ENCODE measurements at regions not wholly inside any gene's neighbourhood (a gene's known extent, or its start where the extent isn't known, plus 50 kb on each side); places are given as distances from the start of the nearest gene placed in this dataset.

DNA sequence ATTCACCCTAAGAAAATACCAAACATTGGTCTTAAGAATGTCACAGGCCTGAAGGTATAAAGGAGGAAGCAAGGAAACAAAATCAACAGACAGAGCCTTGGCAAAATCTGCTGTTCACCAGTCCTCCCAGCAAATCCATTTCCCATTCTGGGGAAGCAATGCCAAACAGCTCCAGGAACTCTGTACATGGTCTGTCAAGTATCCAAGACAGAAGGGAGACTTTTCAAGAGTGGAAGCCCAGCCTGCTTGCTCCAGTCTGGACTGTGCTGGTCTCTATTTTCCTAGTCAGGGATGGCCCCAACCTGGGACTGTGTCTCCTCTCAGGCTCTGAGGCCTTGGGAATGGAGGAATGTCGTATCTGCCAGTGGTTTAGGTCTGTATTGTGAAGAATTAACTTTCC, 251.5 kb downstream of the DAD1 start:
- H3K4me1 ChIP-seq (ENCODE audit: insufficient read depth, low read length): peaks cover 9% of the 10 kb centered on the region
- no peaks in the 10 kb centered on the region for H3K27me3 ChIP-seq (ENCODE audit: control insufficient read depth in 1 of 2, insufficient read depth in 2 of 2, low read length in 2 of 2)
- H3K9ac ChIP-seq (ENCODE audit: low read length): no peak overlapping the region
- H3K4me3 ChIP-seq (ENCODE audit: low read depth in 1 of 2, low read length in 2 of 2): no peak overlapping the region
- H3K27ac ChIP-seq (ENCODE audit: low read depth, low read length): no peak overlapping the region
- H3K9me3 ChIP-seq (ENCODE audit: low read length): no peaks in the 10 kb centered on the region
- no peaks in the 10 kb centered on the region for H3K36me3 ChIP-seq (ENCODE audit: insufficient read depth, low read length)

DNA sequence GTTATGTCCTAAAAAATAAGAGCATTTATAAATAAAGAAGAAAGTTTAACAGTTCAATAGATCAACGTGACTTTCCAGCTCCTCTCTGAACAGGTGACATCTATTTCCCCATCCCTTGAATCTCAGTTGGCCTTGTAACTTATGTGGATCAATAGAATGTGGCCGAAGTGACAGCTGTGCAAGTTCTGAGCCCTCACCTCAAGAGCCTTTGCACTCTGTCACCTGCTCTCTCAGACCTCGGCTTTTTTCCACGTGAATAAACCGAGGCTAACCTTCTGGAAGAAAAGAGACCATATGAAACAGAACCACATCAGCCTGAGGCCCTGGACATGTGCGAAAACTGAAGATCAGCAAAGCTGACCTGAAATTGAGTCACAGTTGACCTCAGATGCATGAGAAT, 253.0 kb downstream of the DAD1 start:
- Histone ChIP-seq H3K9ac (ENCODE audit: low read length) (no peak overlapping the region), H3K36me3 (ENCODE audit: insufficient read depth, low read length) (no peaks in the 10 kb centered on the region), H3K4me3 (ENCODE audit: low read depth in 1 of 2, low read length in 2 of 2) (no peak overlapping the region), H3K27ac (ENCODE audit: low read depth, low read length) (no peak overlapping the region), H3K4me1 (ENCODE audit: insufficient read depth, low read length) (peaks cover 9% of the 10 kb centered on the region), H3K27me3 (ENCODE audit: control insufficient read depth in 1 of 2, insufficient read depth in 2 of 2, low read length in 2 of 2) (no peaks in the 10 kb centered on the region), H3K9me3 (ENCODE audit: low read length) (no peaks in the 10 kb centered on the region)

DNA sequence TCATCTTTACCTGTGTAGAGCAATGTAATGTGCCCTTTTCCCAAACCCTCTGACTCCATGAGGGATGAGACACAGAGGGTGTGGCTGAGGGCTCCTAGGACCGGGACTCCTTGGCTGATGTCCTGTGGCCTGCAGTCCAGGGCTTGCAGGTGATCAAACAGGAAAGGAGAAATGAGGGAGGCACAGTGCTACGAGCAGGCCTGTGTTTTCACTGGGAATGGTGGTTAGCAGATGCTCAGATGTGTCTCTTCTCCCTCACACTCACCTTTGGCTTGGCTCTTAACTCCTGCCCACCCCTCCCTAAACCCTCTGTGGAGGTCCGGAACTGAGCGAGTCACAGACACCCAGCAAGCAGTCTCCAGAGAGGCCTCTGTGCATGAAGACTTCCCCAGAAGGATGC, 254.4 kb downstream of the DAD1 start:
- no peaks in the 10 kb centered on the region for H3K27me3 ChIP-seq (ENCODE audit: control insufficient read depth in 1 of 2, insufficient read depth in 2 of 2, low read length in 2 of 2)
- no peak overlapping the region for H3K4me3 ChIP-seq (ENCODE audit: low read depth in 1 of 2, low read length in 2 of 2)
- H3K36me3 ChIP-seq (ENCODE audit: insufficient read depth, low read length): no peaks in the 10 kb centered on the region
- H3K27ac ChIP-seq (ENCODE audit: low read depth, low read length): no peak overlapping the region
- no peak overlapping the region for H3K9ac ChIP-seq (ENCODE audit: low read length)
- peaks cover 9% of the 10 kb centered on the region for H3K4me1 ChIP-seq (ENCODE audit: insufficient read depth, low read length)
- no peaks in the 10 kb centered on the region for H3K9me3 ChIP-seq (ENCODE audit: low read length)

DNA sequence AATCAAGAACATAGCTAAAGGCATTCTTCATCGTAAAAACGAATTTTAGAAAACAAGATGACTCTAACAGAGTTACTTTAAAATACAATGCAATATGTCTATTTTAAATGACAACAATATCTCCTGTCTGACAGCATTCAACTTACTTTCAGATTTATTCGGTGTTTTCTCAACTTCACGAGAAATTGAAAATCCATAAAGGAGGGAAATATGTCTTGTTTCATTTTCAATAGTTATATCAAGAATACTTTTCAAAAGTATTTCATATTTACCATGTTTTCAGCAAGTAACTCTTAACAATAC, 254.8 kb downstream of the DAD1 start:
- H3K9ac ChIP-seq (ENCODE audit: low read length): no peak overlapping the region
- H3K4me3 ChIP-seq (ENCODE audit: low read depth in 1 of 2, low read length in 2 of 2): no peak overlapping the region
- H3K27ac ChIP-seq (ENCODE audit: low read depth, low read length): no peak overlapping the region
- no peaks in the 10 kb centered on the region for H3K9me3 ChIP-seq (ENCODE audit: low read length)
- H3K36me3 ChIP-seq (ENCODE audit: insufficient read depth, low read length): no peaks in the 10 kb centered on the region
- peaks cover 9% of the 10 kb centered on the region for H3K4me1 ChIP-seq (ENCODE audit: insufficient read depth, low read length)
- H3K27me3 ChIP-seq (ENCODE audit: control insufficient read depth in 1 of 2, insufficient read depth in 2 of 2, low read length in 2 of 2): no peaks in the 10 kb centered on the region

DNA sequence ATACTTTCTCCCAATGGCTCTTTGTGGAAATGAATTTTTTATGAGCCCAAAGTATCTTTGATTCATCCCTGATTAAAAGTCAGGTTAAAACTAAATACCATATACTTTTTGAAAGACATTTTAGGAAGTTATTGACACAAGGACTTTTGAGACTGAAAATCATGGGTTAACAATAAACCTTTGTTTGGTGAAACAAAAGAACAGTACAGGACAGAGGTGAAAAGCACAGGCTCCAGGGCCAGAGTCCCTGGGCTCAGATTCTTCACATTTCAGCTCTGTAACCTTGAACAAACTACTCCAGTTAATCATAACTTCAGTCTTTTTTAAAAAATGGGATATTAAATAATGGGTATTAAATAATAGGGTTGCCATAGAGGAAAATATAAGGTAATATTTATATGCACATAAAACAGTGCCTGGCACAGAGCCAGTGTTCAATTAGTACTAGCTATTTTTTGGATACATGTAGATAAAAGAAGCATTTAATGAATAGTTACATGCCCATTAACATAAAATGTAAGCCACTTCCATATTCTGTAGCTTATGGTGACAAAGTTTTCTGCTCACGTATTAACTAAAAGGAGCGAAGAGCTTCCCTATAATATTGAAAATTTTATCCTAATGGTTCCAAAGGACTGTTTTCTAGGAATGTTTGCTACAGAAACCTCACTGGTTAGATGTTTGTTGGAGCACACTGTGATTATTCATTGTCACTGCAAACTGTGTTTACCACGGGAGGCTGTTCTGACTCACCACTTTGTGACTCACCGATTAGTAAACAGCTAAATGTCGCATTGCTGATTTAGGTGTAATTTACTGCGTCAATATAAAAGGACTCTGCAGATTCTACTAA, 255.4 kb downstream of the DAD1 start:
- H3K27ac ChIP-seq (ENCODE audit: low read depth, low read length): no peak overlapping the region
- no peak overlapping the region for H3K4me3 ChIP-seq (ENCODE audit: low read depth in 1 of 2, low read length in 2 of 2)
- no peaks in the 10 kb centered on the region for H3K9me3 ChIP-seq (ENCODE audit: low read length)
- H3K36me3 ChIP-seq (ENCODE audit: insufficient read depth, low read length): no peaks in the 10 kb centered on the region
- no peak overlapping the region for H3K9ac ChIP-seq (ENCODE audit: low read length)
- H3K27me3 ChIP-seq (ENCODE audit: control insufficient read depth in 1 of 2, insufficient read depth in 2 of 2, low read length in 2 of 2): no peaks in the 10 kb centered on the region
- peaks cover 9% of the 10 kb centered on the region for H3K4me1 ChIP-seq (ENCODE audit: insufficient read depth, low read length)

DNA sequence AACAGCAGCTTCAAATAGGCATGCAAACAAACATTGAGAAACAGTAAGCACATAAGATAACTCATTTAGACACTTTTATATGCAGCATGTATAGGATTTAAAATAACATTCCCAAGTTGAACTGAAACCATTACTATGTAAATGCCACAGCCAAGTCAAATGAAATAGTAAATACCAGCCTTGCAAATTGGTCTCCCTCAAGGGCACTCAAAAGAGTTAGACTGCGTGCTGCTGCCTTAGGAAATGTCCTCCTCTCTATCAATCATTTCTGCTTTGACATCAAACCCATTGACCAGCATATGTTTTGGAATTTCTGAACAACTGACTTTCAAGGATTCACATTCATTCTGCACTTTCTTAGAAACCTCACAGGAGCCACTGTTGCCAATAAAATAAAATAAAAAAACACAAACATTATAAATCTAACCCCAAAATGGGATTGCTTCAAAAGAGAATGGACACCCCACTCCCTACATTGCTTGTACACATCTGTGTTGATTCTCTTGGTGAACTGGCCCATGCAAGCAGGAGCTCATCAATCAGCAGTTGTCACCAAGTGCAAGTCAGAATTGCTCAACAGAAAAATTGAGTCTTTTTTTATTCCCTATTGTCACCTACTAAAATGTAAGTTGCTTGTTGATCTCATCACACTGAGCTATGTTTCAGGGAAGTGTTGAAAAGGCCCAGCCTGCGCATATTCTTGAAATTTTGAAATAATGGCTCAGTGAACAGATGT, 256.2 kb downstream of the DAD1 start:
- H3K4me3 ChIP-seq (ENCODE audit: low read depth in 1 of 2, low read length in 2 of 2): no peak overlapping the region
- peaks cover 1% of the 10 kb centered on the region for H3K4me1 ChIP-seq (ENCODE audit: insufficient read depth, low read length)
- H3K27me3 ChIP-seq (ENCODE audit: control insufficient read depth in 1 of 2, insufficient read depth in 2 of 2, low read length in 2 of 2): no peaks in the 10 kb centered on the region
- no peak overlapping the region for H3K27ac ChIP-seq (ENCODE audit: low read depth, low read length)
- H3K9me3 ChIP-seq (ENCODE audit: low read length): no peaks in the 10 kb centered on the region
- no peaks in the 10 kb centered on the region for H3K36me3 ChIP-seq (ENCODE audit: insufficient read depth, low read length)
- H3K9ac ChIP-seq (ENCODE audit: low read length): no peak overlapping the region

DNA sequence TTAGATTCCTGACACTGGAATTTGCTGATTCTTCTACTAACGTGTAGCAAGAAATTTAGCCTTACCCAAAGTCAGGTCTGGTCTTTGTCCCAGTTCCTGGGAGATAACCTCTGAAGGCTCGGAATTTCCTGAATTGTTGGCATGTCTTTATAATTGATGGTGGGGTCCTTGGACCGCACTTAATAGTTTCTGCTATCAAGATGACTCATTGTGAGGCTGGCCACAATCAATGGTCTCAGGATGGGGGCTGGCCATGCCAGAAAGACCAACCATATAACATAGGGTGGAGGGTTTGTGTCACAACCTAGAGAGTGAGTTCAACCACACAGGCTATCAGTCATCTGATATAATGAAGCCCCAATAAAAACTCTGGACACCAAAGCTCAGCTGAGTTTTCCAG, 259.7 kb downstream of the DAD1 start:
- no peaks in the 10 kb centered on the region for H3K27me3 ChIP-seq (ENCODE audit: control insufficient read depth in 1 of 2, insufficient read depth in 2 of 2, low read length in 2 of 2)
- no peaks in the 10 kb centered on the region for H3K9me3 ChIP-seq (ENCODE audit: low read length)
- H3K4me1 ChIP-seq (ENCODE audit: insufficient read depth, low read length): no peaks in the 10 kb centered on the region
- H3K9ac ChIP-seq (ENCODE audit: low read length): no peak overlapping the region
- H3K4me3 ChIP-seq (ENCODE audit: low read depth in 1 of 2, low read length in 2 of 2): no peak overlapping the region
- no peak overlapping the region for H3K27ac ChIP-seq (ENCODE audit: low read depth, low read length)
- H3K36me3 ChIP-seq (ENCODE audit: insufficient read depth, low read length): no peaks in the 10 kb centered on the region

DNA sequence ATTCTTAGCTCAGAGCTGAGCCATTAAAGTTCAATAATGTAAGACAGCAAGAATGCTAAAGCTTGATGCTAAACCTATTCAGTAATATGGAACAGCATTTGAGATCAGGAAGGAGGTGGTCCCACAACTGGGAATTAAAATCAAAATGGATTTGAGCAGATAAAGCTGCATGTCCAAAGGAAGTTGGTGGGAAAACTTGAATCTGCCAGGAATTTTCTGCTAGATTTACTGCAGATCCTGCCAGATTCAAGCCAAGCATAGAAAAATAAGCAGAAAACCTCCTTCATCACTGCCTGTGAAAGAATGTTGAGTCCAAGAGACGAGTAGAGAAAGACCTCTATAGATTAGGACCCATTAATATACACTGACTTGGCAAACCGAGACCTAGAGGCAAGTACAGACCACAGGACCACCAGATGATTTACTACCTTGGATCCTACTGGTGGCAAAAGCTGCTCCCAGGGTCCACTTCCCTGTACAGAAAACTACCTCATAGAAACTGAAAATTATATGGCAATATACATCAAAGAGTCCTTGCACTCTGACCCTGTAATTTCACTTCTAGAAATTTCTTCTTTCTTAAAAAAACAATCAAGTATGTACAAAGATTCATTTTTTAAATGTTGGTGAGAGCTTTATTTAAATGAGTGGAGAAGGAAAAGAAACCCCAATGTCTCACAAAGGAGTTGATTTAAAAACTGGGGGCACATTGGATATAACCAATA, 263.2 kb downstream of the DAD1 start:
- Histone ChIP-seq H3K36me3 (ENCODE audit: insufficient read depth, low read length) (no peaks in the 10 kb centered on the region), H3K4me1 (ENCODE audit: insufficient read depth, low read length) (no peaks in the 10 kb centered on the region), H3K27me3 (ENCODE audit: control insufficient read depth in 1 of 2, insufficient read depth in 2 of 2, low read length in 2 of 2) (no peaks in the 10 kb centered on the region), H3K9me3 (ENCODE audit: low read length) (no peaks in the 10 kb centered on the region), H3K27ac (ENCODE audit: low read depth, low read length) (no peak overlapping the region), H3K9ac (ENCODE audit: low read length) (no peak overlapping the region), H3K4me3 (ENCODE audit: low read depth in 1 of 2, low read length in 2 of 2) (no peak overlapping the region)

DNA sequence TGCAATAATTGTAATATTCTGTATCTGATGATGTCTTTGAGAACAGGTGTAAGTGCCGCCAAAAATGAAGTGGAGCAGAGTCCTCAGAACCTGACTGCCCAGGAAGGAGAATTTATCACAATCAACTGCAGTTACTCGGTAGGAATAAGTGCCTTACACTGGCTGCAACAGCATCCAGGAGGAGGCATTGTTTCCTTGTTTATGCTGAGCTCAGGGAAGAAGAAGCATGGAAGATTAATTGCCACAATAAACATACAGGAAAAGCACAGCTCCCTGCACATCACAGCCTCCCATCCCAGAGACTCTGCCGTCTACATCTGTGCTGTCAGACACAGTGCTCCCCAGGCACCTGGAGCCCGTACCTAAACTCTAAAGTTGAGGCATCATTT, 268.7 kb downstream of the DAD1 start:
- Histone ChIP-seq H3K36me3 (ENCODE audit: insufficient read depth, low read length) (no peaks in the 10 kb centered on the region), H3K4me1 (ENCODE audit: insufficient read depth, low read length) (no peaks in the 10 kb centered on the region), H3K9ac (ENCODE audit: low read length) (no peak overlapping the region), H3K9me3 (ENCODE audit: low read length) (no peaks in the 10 kb centered on the region), H3K4me3 (ENCODE audit: low read depth in 1 of 2, low read length in 2 of 2) (no peak overlapping the region), H3K27me3 (ENCODE audit: control insufficient read depth in 1 of 2, insufficient read depth in 2 of 2, low read length in 2 of 2) (no peaks in the 10 kb centered on the region), H3K27ac (ENCODE audit: low read depth, low read length) (no peak overlapping the region)

DNA sequence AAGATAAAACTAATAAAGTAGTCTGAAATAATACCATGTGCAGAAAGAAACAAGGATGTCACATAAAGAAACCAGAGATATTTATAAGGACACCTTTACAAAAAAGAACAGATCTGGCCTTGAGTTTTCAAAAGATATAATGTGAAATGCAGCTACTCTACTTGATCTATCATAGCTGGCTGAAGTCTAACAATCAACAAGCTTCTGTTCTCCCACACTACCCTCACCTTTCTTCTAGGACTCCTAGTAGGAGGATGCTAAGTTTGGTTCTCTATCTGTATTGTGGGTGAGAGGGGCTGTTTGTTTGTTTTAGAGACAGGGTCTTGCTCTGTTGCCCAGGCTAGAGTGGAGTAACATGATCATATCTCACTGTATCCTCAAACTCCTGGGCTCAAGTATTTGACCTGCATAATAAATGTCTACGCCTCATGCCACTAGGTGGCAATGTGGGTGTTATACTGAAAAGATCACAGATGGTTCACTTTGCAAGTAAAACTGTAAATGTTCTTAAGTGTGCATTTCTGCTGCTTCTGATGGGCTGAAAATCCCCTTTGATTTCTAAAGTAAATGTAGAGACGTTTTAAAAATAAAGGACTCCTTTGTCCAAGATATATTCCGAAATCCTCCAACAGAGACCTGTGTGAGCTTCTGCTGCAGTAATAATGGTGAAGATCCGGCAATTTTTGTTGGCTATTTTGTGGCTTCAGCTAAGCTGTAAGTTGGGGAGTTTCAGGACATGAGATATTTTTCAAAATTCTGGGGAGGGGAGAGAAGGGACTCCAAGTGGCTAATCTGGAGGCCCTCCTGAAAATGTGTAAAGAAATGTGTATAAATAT, 269.3 kb downstream of the DAD1 start:
- Histone ChIP-seq H3K27me3 (ENCODE audit: control insufficient read depth in 1 of 2, insufficient read depth in 2 of 2, low read length in 2 of 2) (no peaks in the 10 kb centered on the region), H3K4me3 (ENCODE audit: low read depth in 1 of 2, low read length in 2 of 2) (no peak overlapping the region), H3K9ac (ENCODE audit: low read length) (no peak overlapping the region), H3K4me1 (ENCODE audit: insufficient read depth, low read length) (no peaks in the 10 kb centered on the region), H3K36me3 (ENCODE audit: insufficient read depth, low read length) (no peaks in the 10 kb centered on the region), H3K27ac (ENCODE audit: low read depth, low read length) (no peak overlapping the region), H3K9me3 (ENCODE audit: low read length) (no peaks in the 10 kb centered on the region)

DNA sequence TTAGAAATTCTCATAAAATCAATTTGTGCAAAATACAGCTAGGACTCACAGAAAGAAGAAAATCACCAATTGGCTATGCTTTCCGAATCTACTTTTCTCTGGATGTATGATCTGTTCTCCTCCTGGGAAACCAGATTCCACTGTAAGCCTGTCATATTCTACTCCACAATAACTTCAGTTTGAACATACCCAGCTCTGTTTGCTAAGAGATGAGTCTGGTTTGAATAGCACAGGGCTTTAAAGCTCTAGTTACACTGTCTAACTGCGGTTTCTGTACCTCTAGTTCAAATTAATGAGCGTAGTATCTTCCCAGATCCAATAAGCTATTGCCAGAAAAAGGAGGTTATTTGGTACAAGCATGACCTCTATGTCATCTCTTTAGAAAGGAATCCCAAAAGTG, 270.1 kb downstream of the DAD1 start:
- Histone ChIP-seq H3K36me3 (ENCODE audit: insufficient read depth, low read length) (no peaks in the 10 kb centered on the region), H3K4me1 (ENCODE audit: insufficient read depth, low read length) (no peaks in the 10 kb centered on the region), H3K9ac (ENCODE audit: low read length) (no peak overlapping the region), H3K27ac (ENCODE audit: low read depth, low read length) (no peak overlapping the region), H3K4me3 (ENCODE audit: low read depth in 1 of 2, low read length in 2 of 2) (no peak overlapping the region), H3K27me3 (ENCODE audit: control insufficient read depth in 1 of 2, insufficient read depth in 2 of 2, low read length in 2 of 2) (no peaks in the 10 kb centered on the region), H3K9me3 (ENCODE audit: low read length) (no peaks in the 10 kb centered on the region)
